ENCODE measurements at regions not wholly inside any gene's neighbourhood (a gene's known extent, or its start where the extent isn't known, plus 50 kb on each side); places are given as distances from the start of the nearest gene placed in this dataset.

GRCh38 chr2:234145057-234145456 is 94.6 kb downstream of the SPP2 start:
- Histone ChIP-seq H2AFZ (no peak overlapping the region), H3F3A (replicated peaks; ENCODE audit: low read depth) (no peaks in the 10 kb centered on the region), H3K4me3 (no peak overlapping the region), H3K4me1 (ENCODE audit: insufficient read depth) (no peaks in the 10 kb centered on the region), H3K9me2 (ENCODE audit: insufficient read depth) (0 out of 2 replicates have a peak, but pooled peaks cover 10% of the 10 kb centered on the region), H3K27me3 (ENCODE audit: insufficient read depth) (no peaks in the 10 kb centered on the region), H3K79me2 (replicated peaks; ENCODE audit: insufficient read depth) (no peaks in the 10 kb centered on the region), H3K27ac (ENCODE audit: low read depth) (no peak overlapping the region), H3K36me3 (ENCODE audit: insufficient read depth) (no peaks in the 10 kb centered on the region), H4K20me1 (replicated peaks; ENCODE audit: insufficient read depth) (no peaks in the 10 kb centered on the region), H3K4me2 (no peak overlapping the region)
- Mint-ChIP-seq H3K27me3 (ENCODE audit: insufficient read depth, low read depth, poor library complexity) (peaks cover 6% of the 10 kb centered on the region), H3K4me1 (no peaks in the 10 kb centered on the region), H3K36me3 (ENCODE audit: low read depth) (no peaks in the 10 kb centered on the region), H3K9me3 (no peaks in the 10 kb centered on the region), H3K27ac (no peak overlapping the region), H3K4me3 (no peak overlapping the region)
- DNase-seq (ENCODE audit: low spot score) (no peak), ATAC-seq (no peak)
- TF ChIP-seq NANOG (IDR thresholded peaks at IDR 0.05; ENCODE audit: borderline replicate concordance) = no peak
- TF ChIP-seq CREB1 (CRISPR knock-in tag; IDR thresholded peaks at IDR 0.05; ENCODE audit: low read depth) = no peak

- Mint-ChIP-seq H3K9me3 (no peaks in the 10 kb centered on the region), H3K36me3 (ENCODE audit: low read depth) (no peaks in the 10 kb centered on the region)
- no peak for ATAC-seq
These were observed 93.4 kb downstream of the SPP2 start for GRCh38 chr2:234143896-234144295.

More at GRCh38 chr2:234143896-234144295, 93.4 kb downstream of the SPP2 start:
- Histone ChIP-seq H3K4me2 (no peak overlapping the region), H3K27ac (ENCODE audit: low read depth) (no peak overlapping the region), H3K27me3 (ENCODE audit: insufficient read depth) (no peaks in the 10 kb centered on the region), H3K79me2 (replicated peaks; ENCODE audit: insufficient read depth) (no peaks in the 10 kb centered on the region), H3F3A (replicated peaks; ENCODE audit: low read depth) (no peaks in the 10 kb centered on the region), H3K9me2 (ENCODE audit: insufficient read depth) (0 out of 2 replicates have a peak, but pooled peaks cover 14% of the 10 kb centered on the region), H3K4me1 (ENCODE audit: insufficient read depth) (no peaks in the 10 kb centered on the region), H2AFZ (no peak overlapping the region), H3K36me3 (ENCODE audit: insufficient read depth) (no peaks in the 10 kb centered on the region), H4K20me1 (replicated peaks; ENCODE audit: insufficient read depth) (no peaks in the 10 kb centered on the region), H3K4me3 (no peak overlapping the region)
- Mint-ChIP-seq H3K27me3 (ENCODE audit: insufficient read depth, low read depth, poor library complexity) (peaks cover 6% of the 10 kb centered on the region), H3K4me1 (no peaks in the 10 kb centered on the region), H3K27ac (no peak overlapping the region), H3K4me3 (no peak overlapping the region)
- no peak for DNase-seq (ENCODE audit: low spot score)
- TF ChIP-seq JUNB (IDR thresholded peaks at IDR 0.05; ENCODE audit: unreplicated experiment) (no peak), POLR2AphosphoS5 (IDR thresholded peaks at IDR 0.05; ENCODE audit: low read depth) (no peak), ZNF114 (CRISPR knock-in tag; IDR thresholded peaks at IDR 0.05) (no peak), ZNF331 (CRISPR knock-in tag; IDR thresholded peaks at IDR 0.05; ENCODE audit: low read depth) (no peak), EZH2phosphoT487 (IDR thresholded peaks at IDR 0.05; ENCODE audit: unreplicated experiment) (no peak), CREB1 (CRISPR knock-in tag; IDR thresholded peaks at IDR 0.05; ENCODE audit: low read depth) (no peak), NANOG (IDR thresholded peaks at IDR 0.05; ENCODE audit: borderline replicate concordance) (no peak), STAT1 (IDR thresholded peaks at IDR 0.05; ENCODE audit: unreplicated experiment) (no peak)
- TF ChIP-seq, protein P1, sequence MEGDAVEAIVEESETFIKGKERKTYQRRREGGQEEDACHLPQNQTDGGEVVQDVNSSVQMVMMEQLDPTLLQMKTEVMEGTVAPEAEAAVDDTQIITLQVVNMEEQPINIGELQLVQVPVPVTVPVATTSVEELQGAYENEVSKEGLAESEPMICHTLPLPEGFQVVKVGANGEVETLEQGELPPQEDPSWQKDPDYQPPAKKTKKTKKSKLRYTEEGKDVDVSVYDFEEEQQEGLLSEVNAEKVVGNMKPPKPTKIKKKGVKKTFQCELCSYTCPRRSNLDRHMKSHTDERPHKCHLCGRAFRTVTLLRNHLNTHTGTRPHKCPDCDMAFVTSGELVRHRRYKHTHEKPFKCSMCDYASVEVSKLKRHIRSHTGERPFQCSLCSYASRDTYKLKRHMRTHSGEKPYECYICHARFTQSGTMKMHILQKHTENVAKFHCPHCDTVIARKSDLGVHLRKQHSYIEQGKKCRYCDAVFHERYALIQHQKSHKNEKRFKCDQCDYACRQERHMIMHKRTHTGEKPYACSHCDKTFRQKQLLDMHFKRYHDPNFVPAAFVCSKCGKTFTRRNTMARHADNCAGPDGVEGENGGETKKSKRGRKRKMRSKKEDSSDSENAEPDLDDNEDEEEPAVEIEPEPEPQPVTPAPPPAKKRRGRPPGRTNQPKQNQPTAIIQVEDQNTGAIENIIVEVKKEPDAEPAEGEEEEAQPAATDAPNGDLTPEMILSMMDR (conservative IDR thresholded peaks at IDR 0.05; ENCODE audit: low read depth in 2 of 2) = no peak
- TF ChIP-seq, protein P2, sequence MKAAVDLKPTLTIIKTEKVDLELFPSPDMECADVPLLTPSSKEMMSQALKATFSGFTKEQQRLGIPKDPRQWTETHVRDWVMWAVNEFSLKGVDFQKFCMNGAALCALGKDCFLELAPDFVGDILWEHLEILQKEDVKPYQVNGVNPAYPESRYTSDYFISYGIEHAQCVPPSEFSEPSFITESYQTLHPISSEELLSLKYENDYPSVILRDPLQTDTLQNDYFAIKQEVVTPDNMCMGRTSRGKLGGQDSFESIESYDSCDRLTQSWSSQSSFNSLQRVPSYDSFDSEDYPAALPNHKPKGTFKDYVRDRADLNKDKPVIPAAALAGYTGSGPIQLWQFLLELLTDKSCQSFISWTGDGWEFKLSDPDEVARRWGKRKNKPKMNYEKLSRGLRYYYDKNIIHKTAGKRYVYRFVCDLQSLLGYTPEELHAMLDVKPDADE (IDR thresholded peaks at IDR 0.05) = no peak
- TF ChIP-seq, protein P3, sequence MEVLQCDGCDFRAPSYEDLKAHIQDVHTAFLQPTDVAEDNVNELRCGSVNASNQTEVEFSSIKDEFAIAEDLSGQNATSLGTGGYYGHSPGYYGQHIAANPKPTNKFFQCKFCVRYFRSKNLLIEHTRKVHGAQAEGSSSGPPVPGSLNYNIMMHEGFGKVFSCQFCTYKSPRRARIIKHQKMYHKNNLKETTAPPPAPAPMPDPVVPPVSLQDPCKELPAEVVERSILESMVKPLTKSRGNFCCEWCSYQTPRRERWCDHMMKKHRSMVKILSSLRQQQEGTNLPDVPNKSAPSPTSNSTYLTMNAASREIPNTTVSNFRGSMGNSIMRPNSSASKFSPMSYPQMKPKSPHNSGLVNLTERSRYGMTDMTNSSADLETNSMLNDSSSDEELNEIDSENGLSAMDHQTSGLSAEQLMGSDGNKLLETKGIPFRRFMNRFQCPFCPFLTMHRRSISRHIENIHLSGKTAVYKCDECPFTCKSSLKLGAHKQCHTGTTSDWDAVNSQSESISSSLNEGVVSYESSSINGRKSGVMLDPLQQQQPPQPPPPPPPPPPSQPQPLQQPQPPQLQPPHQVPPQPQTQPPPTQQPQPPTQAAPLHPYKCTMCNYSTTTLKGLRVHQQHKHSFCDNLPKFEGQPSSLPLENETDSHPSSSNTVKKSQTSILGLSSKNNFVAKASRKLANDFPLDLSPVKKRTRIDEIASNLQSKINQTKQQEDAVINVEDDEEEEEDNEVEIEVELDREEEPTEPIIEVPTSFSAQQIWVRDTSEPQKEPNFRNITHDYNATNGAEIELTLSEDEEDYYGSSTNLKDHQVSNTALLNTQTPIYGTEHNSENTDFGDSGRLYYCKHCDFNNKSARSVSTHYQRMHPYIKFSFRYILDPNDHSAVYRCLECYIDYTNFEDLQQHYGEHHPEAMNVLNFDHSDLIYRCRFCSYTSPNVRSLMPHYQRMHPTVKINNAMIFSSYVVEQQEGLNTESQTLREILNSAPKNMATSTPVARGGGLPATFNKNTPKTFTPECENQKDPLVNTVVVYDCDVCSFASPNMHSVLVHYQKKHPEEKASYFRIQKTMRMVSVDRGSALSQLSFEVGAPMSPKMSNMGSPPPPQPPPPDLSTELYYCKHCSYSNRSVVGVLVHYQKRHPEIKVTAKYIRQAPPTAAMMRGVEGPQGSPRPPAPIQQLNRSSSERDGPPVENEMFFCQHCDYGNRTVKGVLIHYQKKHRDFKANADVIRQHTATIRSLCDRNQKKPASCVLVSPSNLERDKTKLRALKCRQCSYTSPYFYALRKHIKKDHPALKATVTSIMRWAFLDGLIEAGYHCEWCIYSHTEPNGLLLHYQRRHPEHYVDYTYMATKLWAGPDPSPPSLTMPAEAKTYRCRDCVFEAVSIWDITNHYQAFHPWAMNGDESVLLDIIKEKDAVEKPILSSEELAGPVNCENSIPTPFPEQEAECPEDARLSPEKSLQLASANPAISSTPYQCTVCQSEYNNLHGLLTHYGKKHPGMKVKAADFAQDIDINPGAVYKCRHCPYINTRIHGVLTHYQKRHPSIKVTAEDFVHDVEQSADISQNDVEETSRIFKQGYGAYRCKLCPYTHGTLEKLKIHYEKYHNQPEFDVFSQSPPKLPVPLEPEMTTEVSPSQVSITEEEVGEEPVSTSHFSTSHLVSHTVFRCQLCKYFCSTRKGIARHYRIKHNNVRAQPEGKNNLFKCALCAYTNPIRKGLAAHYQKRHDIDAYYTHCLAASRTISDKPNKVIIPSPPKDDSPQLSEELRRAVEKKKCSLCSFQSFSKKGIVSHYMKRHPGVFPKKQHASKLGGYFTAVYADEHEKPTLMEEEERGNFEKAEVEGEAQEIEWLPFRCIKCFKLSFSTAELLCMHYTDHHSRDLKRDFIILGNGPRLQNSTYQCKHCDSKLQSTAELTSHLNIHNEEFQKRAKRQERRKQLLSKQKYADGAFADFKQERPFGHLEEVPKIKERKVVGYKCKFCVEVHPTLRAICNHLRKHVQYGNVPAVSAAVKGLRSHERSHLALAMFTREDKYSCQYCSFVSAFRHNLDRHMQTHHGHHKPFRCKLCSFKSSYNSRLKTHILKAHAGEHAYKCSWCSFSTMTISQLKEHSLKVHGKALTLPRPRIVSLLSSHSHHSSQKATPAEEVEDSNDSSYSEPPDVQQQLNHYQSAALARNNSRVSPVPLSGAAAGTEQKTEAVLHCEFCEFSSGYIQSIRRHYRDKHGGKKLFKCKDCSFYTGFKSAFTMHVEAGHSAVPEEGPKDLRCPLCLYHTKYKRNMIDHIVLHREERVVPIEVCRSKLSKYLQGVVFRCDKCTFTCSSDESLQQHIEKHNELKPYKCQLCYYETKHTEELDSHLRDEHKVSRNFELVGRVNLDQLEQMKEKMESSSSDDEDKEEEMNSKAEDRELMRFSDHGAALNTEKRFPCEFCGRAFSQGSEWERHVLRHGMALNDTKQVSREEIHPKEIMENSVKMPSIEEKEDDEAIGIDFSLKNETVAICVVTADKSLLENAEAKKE (CRISPR knock-in tag; IDR thresholded peaks at IDR 0.05) = no peak
